GM18508 (cell line): ENCODE measurements at regions not wholly inside any gene's neighbourhood (a gene's known extent, or its start where the extent isn't known, plus 50 kb on each side); places are given as distances from the start of the nearest gene placed in this dataset.
A peak's percentile ranks its signal among the peaks of the same experiment; 100 is the strongest.
"Not testable (repeated sequence)": the region's sequence is repeated elsewhere in the genome, so short reads cannot be mapped to it uniquely, and the experiment has no call there.

ENCODE experiments used
- ATAC-seq: cut with Tn5 transposase; IDR thresholded peaks from one replicate; pipeline ENCODE4 v1.9.1; 2021; ENCODE audit warnings: moderate number of reproducible peaks; ENCODE audit not compliant: insufficient read depth, unreplicated experiment

DNA sequence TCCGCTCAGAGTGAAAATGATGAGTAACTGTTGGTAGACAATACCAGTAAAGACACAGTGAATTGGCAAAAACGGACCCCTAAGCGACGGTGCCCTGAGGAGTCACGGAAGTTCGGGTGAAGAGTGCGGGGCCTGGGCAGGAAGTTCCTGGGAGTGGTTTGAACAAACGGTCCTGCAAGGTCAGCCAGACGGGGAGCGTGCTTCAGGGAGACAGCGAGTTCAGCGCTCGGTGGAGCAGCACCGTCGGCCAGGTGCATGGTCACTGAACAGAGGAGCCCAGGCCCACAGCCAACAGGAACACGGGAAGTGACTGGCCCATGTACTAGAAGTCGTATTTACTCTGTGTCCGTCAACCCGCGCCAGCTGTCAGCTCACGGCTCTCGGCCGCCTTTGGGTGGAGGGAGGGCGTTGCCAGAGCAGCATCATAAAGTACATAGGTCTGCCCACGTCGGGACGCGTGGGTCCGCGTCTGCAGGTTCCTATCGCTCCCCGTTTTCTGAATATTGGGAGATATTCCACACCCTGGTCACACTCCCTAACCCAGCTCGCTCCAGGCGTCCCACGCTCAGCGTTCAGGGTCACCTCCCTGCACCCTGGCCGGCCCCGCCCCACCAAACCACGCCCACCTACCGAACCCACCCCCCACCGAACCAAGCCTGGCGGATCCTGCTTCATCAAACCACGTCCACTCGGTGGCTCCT lies 75.6 kb upstream of the UXS1 start:
- ATAC-seq: peak; percentile 76

GRCh38 chr2:106267997-106268396 lies 73.9 kb upstream of the UXS1 start:
- no peak for ATAC-seq

DNA sequence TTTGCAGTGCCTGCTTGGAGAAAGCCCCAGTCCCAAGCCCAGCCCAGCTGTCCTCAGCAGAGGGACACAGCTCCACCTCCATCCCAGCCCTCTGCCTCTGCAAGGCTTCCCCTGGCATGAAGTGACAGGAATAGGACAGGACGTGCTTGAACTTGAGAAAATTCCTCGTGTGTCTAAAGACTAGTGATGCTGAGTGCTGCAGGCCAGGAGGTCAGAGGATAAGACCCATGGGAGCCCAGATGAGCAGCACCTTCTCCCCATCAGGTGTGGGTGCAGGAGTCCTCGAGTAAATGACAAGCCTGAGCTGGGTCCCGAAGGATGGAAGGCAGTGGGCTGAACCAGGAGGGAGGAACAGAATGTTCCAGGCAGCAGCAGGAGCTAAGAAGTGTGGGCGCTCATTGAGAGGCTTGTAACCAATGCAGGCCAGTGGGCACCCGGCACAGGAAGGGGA lies 67.8 kb upstream of the UXS1 start:
- no peak for ATAC-seq

- ATAC-seq: not testable (repeated sequence)
Observed at GRCh38 chr2:106258859-106259258, 64.8 kb upstream of the UXS1 start.

- ATAC-seq: no peak
Observed at GRCh38 chr2:106257830-106258229, 63.7 kb upstream of the UXS1 start.

DNA sequence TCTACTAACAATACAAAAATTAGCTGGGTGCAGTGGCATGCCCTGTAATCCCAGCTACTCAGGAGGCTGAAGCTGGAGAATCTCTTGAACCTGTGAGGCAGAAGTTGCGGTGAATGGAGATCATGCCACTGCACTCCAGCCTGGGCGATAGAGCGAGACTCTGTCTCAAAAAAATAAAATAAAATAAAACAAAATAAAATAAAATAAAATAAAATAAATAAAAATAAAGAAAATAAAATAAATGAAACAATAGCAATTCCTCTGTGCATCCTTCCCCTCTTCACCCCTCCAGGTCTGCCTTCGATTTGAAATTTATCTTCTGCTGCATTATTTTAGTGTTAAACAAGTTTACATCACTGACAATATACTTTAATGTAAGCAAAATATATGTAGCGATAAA lies 63.0 kb upstream of the UXS1 start:
- ATAC-seq: no peak

GRCh38 chr2:106249157-106249828 lies 55.2 kb upstream of the UXS1 start:
- ATAC-seq: not testable (repeated sequence)

DNA sequence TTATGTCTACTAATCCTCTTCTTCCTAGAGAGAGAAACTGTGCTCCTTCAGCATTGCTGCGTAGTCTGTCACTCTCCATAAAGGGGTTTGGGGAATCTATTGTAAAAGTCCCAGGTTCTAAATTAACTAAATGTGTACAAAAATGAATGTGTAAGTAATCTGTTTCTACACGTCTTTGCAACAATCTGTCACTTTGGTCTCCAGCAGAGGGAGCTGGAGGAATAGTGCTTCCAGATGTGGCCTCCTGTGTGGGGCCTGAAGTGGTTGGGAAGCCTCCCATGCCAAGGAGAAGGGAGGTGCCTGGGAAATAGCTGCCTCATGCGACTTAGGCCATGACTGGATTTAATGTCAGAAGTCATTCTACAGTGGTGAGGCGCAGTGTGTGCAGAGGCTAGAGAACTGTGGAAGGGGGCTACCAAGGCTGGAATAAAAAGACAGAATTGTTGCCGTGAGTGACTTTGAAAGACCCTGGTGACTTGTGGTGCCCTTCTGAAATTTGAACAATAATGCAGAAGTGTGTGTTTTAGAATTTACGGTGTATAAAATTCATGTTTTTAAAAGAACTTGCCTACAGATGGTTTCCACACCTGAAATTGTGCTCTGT lies 54.5 kb upstream of the UXS1 start:
- not testable (repeated sequence) for ATAC-seq
